Spleen (tissue), 11 donors: ENCODE measurements at regions not wholly inside any gene's neighbourhood (a gene's known extent, or its start where the extent isn't known, plus 50 kb on each side); places are given as distances from the start of the nearest gene placed in this dataset.

Source experiments
- DNase-seq: peaks from one replicate; pipeline ENCODE4 v3.0.0-alpha.2; 2020
- H3K27ac ChIP-seq, 8 donors: fragments of 200-600 bp; sonication (generic) in 7 of 8; 1 replicate in 4 of 8; 2 replicates in 4 of 8; pipeline versions ENCODE4 v1.5.0 to v1.8.0; 2016 to 2021; ENCODE audit warnings: inconsistent platforms in 4 of 8, mild to moderate bottlenecking in 4 of 8, moderate library complexity in 1 of 8
- H3K27me3 ChIP-seq, 7 donors: fragments of 200-600 bp; sonication (generic) in 6 of 7; replicated peaks in 1 of 7; 1 replicate in 4 of 7; 2 replicates in 3 of 7; pipeline versions ENCODE4 v1.5.0 to v1.8.0; 2016 to 2021; ENCODE audit warnings: inconsistent platforms in 3 of 7, mild to moderate bottlenecking in 1 of 7
- H3K36me3 ChIP-seq, 6 donors: fragments of 200-600 bp; sonication (generic) in 5 of 6; 1 replicate in 4 of 6; 2 replicates in 2 of 6; pipeline versions ENCODE4 v1.5.0 to v1.8.0; 2016 to 2021; ENCODE audit warnings: inconsistent platforms in 2 of 6
- H3K4me1 ChIP-seq, 6 donors: fragments of 200-600 bp; sonication (generic) in 5 of 6; 1 replicate in 3 of 6; 2 replicates in 3 of 6; pipeline versions ENCODE4 v1.5.0 to v1.8.0; 2016 to 2021; ENCODE audit warnings: inconsistent platforms in 3 of 6
- H3K4me3 ChIP-seq, 8 donors: fragments of 200-600 bp; sonication (generic) in 7 of 8; 1 replicate in 4 of 8; 2 replicates in 4 of 8; pipeline versions ENCODE4 v1.5.0 to v1.8.0; 2016 to 2021; ENCODE audit warnings: inconsistent platforms in 4 of 8, mild to moderate bottlenecking in 4 of 8, moderate library complexity in 2 of 8
- H3K9me3 ChIP-seq, 8 donors: fragments of 200-600 bp; sonication (generic) in 7 of 8; 1 replicate in 4 of 8; 2 replicates in 4 of 8; pipeline versions ENCODE4 v1.5.0 to v1.8.0; 2016 to 2021; ENCODE audit warnings: inconsistent platforms in 4 of 8
- POLR2A ChIP-seq, 3 donors: fragments of 450-650 bp; IDR thresholded peaks; one replicate each; pipeline ENCODE4 v1.5.1; 2017; ENCODE audit warnings: antibody characterized with exemption in 3 of 3, mild to moderate bottlenecking in 1 of 3
- POLR2AphosphoS5 ChIP-seq, 3 donors: sonication (generic); formaldehyde crosslinking; IDR thresholded peaks; one replicate each; pipeline ENCODE4 v1.5.1; 2017; ENCODE audit warnings: antibody characterized with exemption in 3 of 3
- WGBS, 5 donors: extraction: QIAGEN DNeasy Blood & Tissue Kit in 3 of 5; methylation state at CpG; one replicate each; pipeline versions ENCODE4 v1.1.5 to v1.1.7; 2013 to 2018; 5-methylcytosine and 5-hydroxymethylcytosine counted together
- intact Hi-C: fragments of 100-400 bp; cut with DNase I; formaldehyde crosslinking; loops from one replicate; pipeline ENCODE4 v1.15.0; 2023; ENCODE audit warnings: low total_unique reads
- TF ChIP-seq, protein P1 (sequence below), 11 experiments: fragments of 200-600 bp in 7 of 11; fragments of 450-650 bp in 4 of 11; sonication (generic) in 4 of 11; IDR thresholded peaks in 8 of 11; conservative IDR thresholded peaks in 3 of 11; 1 replicate in 7 of 11; 2 replicates in 4 of 11; pipeline versions ENCODE4 v1.4.0 to v1.8.0; 2016 to 2021; ENCODE audit warnings: antibody characterized with exemption in 11 of 11, inconsistent platforms in 4 of 11, mild to moderate bottlenecking in 1 of 11
- donor health status: healthy with polysubstance abuse.
- donor health status: DM: no; HTN: no; CAD: no; lungs with moderate emphysema.
- donor health status: DM: no; HTN: no; CAD: no.
- donor health status: Bipolar disorder and iron deficiency.
- donor health status: healthy.
- donor health status: DM: no; HTN: no; CAD: no.
- donor health status: DM: yes; HTN: yes; CAD: no.

DNA sequence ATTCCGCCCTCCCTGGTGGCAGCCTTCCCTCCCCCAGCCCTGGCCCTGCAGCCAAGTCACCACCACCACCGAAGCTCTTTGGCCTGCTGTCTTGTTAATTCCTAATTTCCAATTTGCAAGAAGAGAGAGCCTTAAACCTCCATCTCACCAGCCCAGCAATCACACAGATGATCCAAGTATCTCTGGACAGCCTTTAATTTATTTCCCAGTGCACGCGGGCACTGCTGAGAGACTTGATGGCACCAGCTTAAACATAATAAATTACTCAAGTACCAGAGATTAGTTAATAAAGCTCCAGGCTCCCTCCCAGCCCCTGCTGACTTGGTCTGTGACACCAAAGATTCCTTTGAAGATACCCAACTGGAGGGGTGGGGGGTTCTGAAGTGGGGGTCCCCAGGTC is 494.7 kb downstream of the BUD13 start:
- H3K27me3 ChIP-seq = peaks cover 0 to 43% (median 4%) of the 10 kb centered on the region in 7 donors
- no peak for DNase-seq
- WGBS, 5 donors = 86 to 91% (median 87%) methylated on average over 4 of the region's 4 CpGs
- TF ChIP-seq POLR2AphosphoS5 (IDR thresholded peaks at IDR 0.05) = no peak
- no peak for TF ChIP-seq POLR2A (IDR thresholded peaks at IDR 0.05)
- TF ChIP-seq, protein P1, sequence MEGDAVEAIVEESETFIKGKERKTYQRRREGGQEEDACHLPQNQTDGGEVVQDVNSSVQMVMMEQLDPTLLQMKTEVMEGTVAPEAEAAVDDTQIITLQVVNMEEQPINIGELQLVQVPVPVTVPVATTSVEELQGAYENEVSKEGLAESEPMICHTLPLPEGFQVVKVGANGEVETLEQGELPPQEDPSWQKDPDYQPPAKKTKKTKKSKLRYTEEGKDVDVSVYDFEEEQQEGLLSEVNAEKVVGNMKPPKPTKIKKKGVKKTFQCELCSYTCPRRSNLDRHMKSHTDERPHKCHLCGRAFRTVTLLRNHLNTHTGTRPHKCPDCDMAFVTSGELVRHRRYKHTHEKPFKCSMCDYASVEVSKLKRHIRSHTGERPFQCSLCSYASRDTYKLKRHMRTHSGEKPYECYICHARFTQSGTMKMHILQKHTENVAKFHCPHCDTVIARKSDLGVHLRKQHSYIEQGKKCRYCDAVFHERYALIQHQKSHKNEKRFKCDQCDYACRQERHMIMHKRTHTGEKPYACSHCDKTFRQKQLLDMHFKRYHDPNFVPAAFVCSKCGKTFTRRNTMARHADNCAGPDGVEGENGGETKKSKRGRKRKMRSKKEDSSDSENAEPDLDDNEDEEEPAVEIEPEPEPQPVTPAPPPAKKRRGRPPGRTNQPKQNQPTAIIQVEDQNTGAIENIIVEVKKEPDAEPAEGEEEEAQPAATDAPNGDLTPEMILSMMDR (IDR thresholded peaks at IDR 0.05 in 8 of 11, conservative IDR thresholded peaks at IDR 0.05 in 3 of 11) = no peak
- no peaks in the 10 kb centered on the region for H3K9me3 ChIP-seq
- H3K27ac ChIP-seq = no peak overlapping the region
- H3K4me1 ChIP-seq = peaks cover 0 to 7% (median 0%) of the 10 kb centered on the region in 6 donors
- intact Hi-C loops = loop anchor here (10.0 kb wide), 1 partner anchor 953 kb away; no protein-coding TSS in a partner anchor
- H3K4me3 ChIP-seq = no peak overlapping the region
- no peaks in the 10 kb centered on the region for H3K36me3 ChIP-seq

DNA sequence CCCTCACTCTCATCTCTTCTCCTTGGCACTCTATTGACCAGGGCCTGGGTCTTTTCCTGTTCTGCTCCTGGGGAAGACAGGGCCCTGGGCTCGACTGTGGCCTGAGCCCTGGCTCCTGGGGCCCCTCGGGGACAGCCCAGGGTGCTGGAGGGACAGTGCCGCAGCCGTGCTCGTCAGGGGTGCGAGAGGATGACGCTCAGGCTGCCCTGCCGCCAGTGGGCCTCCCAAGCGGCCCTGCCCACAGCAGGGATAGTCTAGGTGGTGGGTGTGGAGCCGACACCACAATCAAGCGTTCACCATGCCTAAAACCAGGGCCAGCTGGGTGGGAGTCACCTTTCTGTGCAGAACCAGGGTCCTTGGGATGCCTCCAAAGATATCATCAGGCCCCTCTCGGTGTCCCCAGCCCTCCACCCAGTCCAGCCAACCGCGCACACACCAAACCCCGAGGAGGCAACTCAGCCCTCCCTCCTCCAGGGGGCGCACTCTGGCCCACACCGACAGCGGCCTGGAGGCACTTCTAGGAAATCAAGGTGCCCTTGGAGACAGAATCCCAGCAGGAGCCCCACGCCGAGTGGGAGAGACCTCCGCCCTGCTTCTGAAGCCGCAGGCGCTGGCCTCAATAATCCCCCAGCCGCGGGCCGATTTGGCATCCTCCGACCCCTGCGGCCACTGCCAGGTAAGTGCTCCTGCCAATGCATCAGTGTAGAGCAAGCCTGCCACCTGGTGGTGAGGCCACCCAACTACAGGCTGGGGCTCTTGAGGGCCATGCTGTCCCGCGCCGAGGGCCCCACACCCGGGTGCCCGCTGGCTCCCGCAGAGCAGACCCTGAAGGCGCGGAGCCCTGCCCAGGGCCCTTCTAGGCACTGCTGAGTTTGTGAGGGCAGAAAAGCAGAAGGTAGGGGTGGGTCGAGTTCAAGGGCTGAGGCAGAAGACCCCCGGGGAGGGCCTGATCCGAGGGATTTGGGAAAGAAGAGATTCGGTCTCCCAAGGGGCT is 496.4 kb downstream of the BUD13 start:
- Histone ChIP-seq H3K27ac (no peak overlapping the region), H3K4me3 (peak overlapping the region in 2 of 8 donors; percentile 27 to 60), H3K27me3 (peaks cover 0 to 47% (median 4%) of the 10 kb centered on the region in 7 donors), H3K36me3 (no peaks in the 10 kb centered on the region), H3K4me1 (peaks cover 0 to 7% (median 0%) of the 10 kb centered on the region in 6 donors), H3K9me3 (no peaks in the 10 kb centered on the region)
- intact Hi-C loops = loop anchor here (10.0 kb wide), 1 partner anchor 952 kb away; no protein-coding TSS in a partner anchor
- TF ChIP-seq POLR2AphosphoS5 (IDR thresholded peaks at IDR 0.05) = no peak
- TF ChIP-seq, protein P1 (IDR thresholded peaks at IDR 0.05 in 8 of 11, conservative IDR thresholded peaks at IDR 0.05 in 3 of 11) = peak; percentile 13 to 95 (median 86)
- peak; percentile 91 for DNase-seq
- 39 to 56% (median 42%) methylated on average over 26 to 40 of the region's 40 CpGs for WGBS, 5 donors

DNA sequence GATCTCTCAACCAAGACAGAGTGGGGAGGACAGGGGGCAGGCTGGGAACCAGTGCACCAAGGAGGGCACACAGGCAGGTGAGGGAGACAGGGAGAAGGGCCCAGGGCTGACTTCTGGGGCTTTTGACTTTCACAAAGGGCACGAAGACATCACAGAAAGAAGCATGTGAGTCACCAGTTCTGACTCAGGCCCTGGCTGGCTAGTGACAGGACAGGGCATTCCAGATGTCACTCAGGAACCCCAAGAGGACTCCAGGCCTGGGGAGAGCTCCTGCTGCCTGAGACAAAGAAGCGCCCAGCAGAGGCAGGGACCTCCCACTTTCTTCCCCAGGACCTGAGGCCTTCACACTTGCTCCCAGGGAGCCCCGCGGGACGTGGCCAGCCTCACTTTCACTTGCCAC is 497.2 kb downstream of the BUD13 start:
- Histone ChIP-seq H3K36me3 (no peaks in the 10 kb centered on the region), H3K9me3 (no peaks in the 10 kb centered on the region), H3K4me1 (peaks cover 0 to 7% (median 0%) of the 10 kb centered on the region in 6 donors), H3K4me3 (no peak overlapping the region), H3K27ac (no peak overlapping the region), H3K27me3 (peaks cover 0 to 47% (median 4%) of the 10 kb centered on the region in 7 donors)
- TF ChIP-seq POLR2A (IDR thresholded peaks at IDR 0.05) (no peak), POLR2AphosphoS5 (IDR thresholded peaks at IDR 0.05) (no peak)
- TF ChIP-seq, protein P1 (IDR thresholded peaks at IDR 0.05 in 8 of 11, conservative IDR thresholded peaks at IDR 0.05 in 3 of 11) = no peak
- no peak for DNase-seq
- intact Hi-C loops = loop anchor here (10.0 kb wide), 1 partner anchor 951 kb away; no protein-coding TSS in a partner anchor
- WGBS, 5 donors = 67 to 84% (median 80%) methylated on average over 5 of the region's 5 CpGs

DNA sequence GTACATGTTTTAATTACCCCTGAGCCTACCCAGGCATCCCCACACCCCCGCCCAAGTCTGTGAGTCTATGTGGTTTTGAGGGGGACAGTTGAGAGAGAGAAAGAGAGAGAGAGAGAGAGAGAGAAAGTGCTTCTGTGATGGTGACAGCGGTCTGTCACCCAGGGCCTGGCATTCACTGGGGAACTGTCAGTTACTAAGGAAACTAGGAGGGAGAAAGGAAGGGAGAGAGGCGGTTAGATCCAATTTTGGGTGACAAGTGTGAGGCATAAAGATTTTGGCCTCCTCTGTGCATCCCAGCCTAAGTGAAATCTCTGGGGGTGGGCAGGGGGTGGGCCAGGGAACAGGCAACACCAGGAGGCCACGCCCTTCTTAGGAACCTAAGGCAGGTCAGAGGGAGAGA is 498.3 kb downstream of the BUD13 start:
- TF ChIP-seq POLR2AphosphoS5 (IDR thresholded peaks at IDR 0.05) (no peak), POLR2A (IDR thresholded peaks at IDR 0.05) (no peak)
- TF ChIP-seq, protein P1 (IDR thresholded peaks at IDR 0.05 in 8 of 11, conservative IDR thresholded peaks at IDR 0.05 in 3 of 11) = no peak
- Histone ChIP-seq H3K27me3 (peaks cover 0 to 47% (median 4%) of the 10 kb centered on the region in 7 donors), H3K9me3 (no peaks in the 10 kb centered on the region), H3K27ac (no peak overlapping the region), H3K36me3 (no peaks in the 10 kb centered on the region), H3K4me1 (peaks cover 0 to 7% (median 0%) of the 10 kb centered on the region in 6 donors), H3K4me3 (no peak overlapping the region)
- no peak for DNase-seq
- 55 to 64% (median 59%) methylated on average over 4 of the region's 4 CpGs for WGBS, 5 donors
- intact Hi-C loops = loop anchor here (10.0 kb wide), 1 partner anchor 950 kb away; no protein-coding TSS in a partner anchor
